Spleen (tissue), 7 donors: ENCODE measurements at regions not wholly inside any gene's neighbourhood (a gene's known extent, or its start where the extent isn't known, plus 50 kb on each side); places are given as distances from the start of the nearest gene placed in this dataset.

Experiments
- CTCF ChIP-seq, 11 experiments: fragments of 200-600 bp in 7 of 11; fragments of 450-650 bp in 4 of 11; sonication (generic) in 4 of 11; IDR thresholded peaks in 8 of 11; conservative IDR thresholded peaks in 3 of 11; 1 replicate in 7 of 11; 2 replicates in 4 of 11; pipeline versions ENCODE4 v1.4.0 to v1.8.0; 2016 to 2021; ENCODE audit warnings: antibody characterized with exemption in 11 of 11, inconsistent platforms in 4 of 11, mild to moderate bottlenecking in 1 of 11
- POLR2AphosphoS5 ChIP-seq, 3 donors: sonication (generic); formaldehyde crosslinking; IDR thresholded peaks; one replicate each; pipeline ENCODE4 v1.5.1; 2017; ENCODE audit warnings: antibody characterized with exemption in 3 of 3
- donor health status: DM: no; HTN: no; CAD: no; lungs with moderate emphysema.
- donor health status: DM: no; HTN: no; CAD: no.
- donor health status: DM: no; HTN: no; CAD: no.

GRCh38 chr9:108743901-108744371 is 111.8 kb downstream of the ACTL7B start:
- TF ChIP-seq CTCF (IDR thresholded peaks at IDR 0.05 in 8 of 11, conservative IDR thresholded peaks at IDR 0.05 in 3 of 11) (no peak), POLR2AphosphoS5 (IDR thresholded peaks at IDR 0.05) (no peak)
